Activated naive CD4-positive, alpha-beta T cell treated with anti-CD3 and anti-CD28 coated beads, Interleukin-2, amount 50 U/mL, for 24 hours (primary cell): ENCODE measurements at regions not wholly inside any gene's neighbourhood (a gene's known extent, or its start where the extent isn't known, plus 50 kb on each side); places are given as distances from the start of the nearest gene placed in this dataset.

ENCODE experiments used
- H3K27ac Mint-ChIP-seq: one replicate; pipeline ENCODE4 v1.8.0; 2021; ENCODE audit warnings: mild to moderate bottlenecking, mixed read lengths
- H3K27me3 Mint-ChIP-seq: one replicate; pipeline ENCODE4 v1.8.0; 2021; ENCODE audit warnings: mixed read lengths
- H3K36me3 Mint-ChIP-seq: one replicate; pipeline ENCODE4 v1.8.0; 2021; ENCODE audit warnings: mixed read lengths
- H3K4me1 Mint-ChIP-seq: one replicate; pipeline ENCODE4 v1.8.0; 2021; ENCODE audit warnings: mixed read lengths
- H3K4me3 Mint-ChIP-seq: one replicate; pipeline ENCODE4 v1.8.0; 2021; ENCODE audit warnings: mild to moderate bottlenecking, mixed read lengths
- H3K9me3 Mint-ChIP-seq: one replicate; pipeline ENCODE4 v1.8.0; 2021; ENCODE audit warnings: mixed read lengths

- no peak overlapping the region for H3K27ac Mint-ChIP-seq
Observed at GRCh38 chr13:62357887-62358645, 942.4 kb upstream of the PCDH20 start.

GRCh38 chr13:62356977-62357376 lies 941.3 kb upstream of the PCDH20 start:
- no peaks in the 10 kb centered on the region for H3K27me3 Mint-ChIP-seq

More at GRCh38 chr13:62357887-62358645, 942.4 kb upstream of the PCDH20 start:
- Mint-ChIP-seq H3K4me1 (no peaks in the 10 kb centered on the region), H3K36me3 (no peaks in the 10 kb centered on the region), H3K9me3 (peaks cover 10% of the 10 kb centered on the region), H3K27me3 (no peaks in the 10 kb centered on the region), H3K4me3 (no peak overlapping the region)

GRCh38 chr13:62337109-62337880 lies 921.6 kb upstream of the PCDH20 start:
- Mint-ChIP-seq H3K27ac (no peak overlapping the region), H3K4me3 (no peak overlapping the region), H3K27me3 (no peaks in the 10 kb centered on the region), H3K9me3 (peaks cover 8% of the 10 kb centered on the region), H3K36me3 (no peaks in the 10 kb centered on the region), H3K4me1 (no peaks in the 10 kb centered on the region)

More at GRCh38 chr13:62356977-62357376, 941.3 kb upstream of the PCDH20 start:
- H3K9me3 Mint-ChIP-seq, result peaks cover 10% of the 10 kb centered on the region
- H3K36me3 Mint-ChIP-seq, result no peaks in the 10 kb centered on the region
- no peak overlapping the region for H3K4me3 Mint-ChIP-seq
- H3K27ac Mint-ChIP-seq, result no peak overlapping the region
- no peaks in the 10 kb centered on the region for H3K4me1 Mint-ChIP-seq

- no peaks in the 10 kb centered on the region for H3K36me3 Mint-ChIP-seq
- H3K27me3 Mint-ChIP-seq, result no peaks in the 10 kb centered on the region
- H3K9me3 Mint-ChIP-seq, result peaks cover 10% of the 10 kb centered on the region
- H3K27ac Mint-ChIP-seq, result no peak overlapping the region
- no peak overlapping the region for H3K4me3 Mint-ChIP-seq
- no peaks in the 10 kb centered on the region for H3K4me1 Mint-ChIP-seq
Observed at GRCh38 chr13:62336507-62336906, 920.9 kb upstream of the PCDH20 start.

- Mint-ChIP-seq H3K9me3 (peaks cover 15% of the 10 kb centered on the region), H3K36me3 (no peaks in the 10 kb centered on the region), H3K4me3 (no peak overlapping the region), H3K4me1 (no peaks in the 10 kb centered on the region), H3K27me3 (no peaks in the 10 kb centered on the region), H3K27ac (no peak overlapping the region)
Observed at GRCh38 chr13:62333466-62333865, 917.8 kb upstream of the PCDH20 start.

- Mint-ChIP-seq H3K4me1 (no peaks in the 10 kb centered on the region), H3K4me3 (no peak overlapping the region), H3K36me3 (no peaks in the 10 kb centered on the region), H3K27ac (no peak overlapping the region), H3K9me3 (peaks cover 12% of the 10 kb centered on the region), H3K27me3 (no peaks in the 10 kb centered on the region)
Observed at GRCh38 chr13:62331384-62331783, 915.7 kb upstream of the PCDH20 start.

GRCh38 chr13:62327367-62327766 lies 911.7 kb upstream of the PCDH20 start:
- peaks cover 12% of the 10 kb centered on the region for H3K9me3 Mint-ChIP-seq
- no peaks in the 10 kb centered on the region for H3K27me3 Mint-ChIP-seq
- no peaks in the 10 kb centered on the region for H3K36me3 Mint-ChIP-seq
- H3K4me3 Mint-ChIP-seq, result no peak overlapping the region
- H3K27ac Mint-ChIP-seq, result no peak overlapping the region
- no peaks in the 10 kb centered on the region for H3K4me1 Mint-ChIP-seq

GRCh38 chr13:62324842-62325241 lies 909.2 kb upstream of the PCDH20 start:
- Mint-ChIP-seq H3K9me3 (peaks cover 5% of the 10 kb centered on the region), H3K4me3 (no peak overlapping the region), H3K27ac (no peak overlapping the region), H3K27me3 (no peaks in the 10 kb centered on the region), H3K36me3 (no peaks in the 10 kb centered on the region), H3K4me1 (no peaks in the 10 kb centered on the region)

- Mint-ChIP-seq H3K4me3 (no peak overlapping the region), H3K36me3 (no peaks in the 10 kb centered on the region), H3K27me3 (no peaks in the 10 kb centered on the region), H3K4me1 (no peaks in the 10 kb centered on the region), H3K27ac (no peak overlapping the region), H3K9me3 (no peaks in the 10 kb centered on the region)
Observed at GRCh38 chr13:62321895-62322294, 906.2 kb upstream of the PCDH20 start.

GRCh38 chr13:62321139-62321538 lies 905.5 kb upstream of the PCDH20 start:
- no peaks in the 10 kb centered on the region for H3K36me3 Mint-ChIP-seq
- H3K4me3 Mint-ChIP-seq, result no peak overlapping the region
- no peaks in the 10 kb centered on the region for H3K27me3 Mint-ChIP-seq
- no peaks in the 10 kb centered on the region for H3K9me3 Mint-ChIP-seq
- H3K4me1 Mint-ChIP-seq, result no peaks in the 10 kb centered on the region
- no peak overlapping the region for H3K27ac Mint-ChIP-seq

GRCh38 chr13:62320129-62321108 lies 904.8 kb upstream of the PCDH20 start:
- no peak overlapping the region for H3K27ac Mint-ChIP-seq
- no peaks in the 10 kb centered on the region for H3K9me3 Mint-ChIP-seq
- H3K36me3 Mint-ChIP-seq, result no peaks in the 10 kb centered on the region
- no peaks in the 10 kb centered on the region for H3K27me3 Mint-ChIP-seq
- no peaks in the 10 kb centered on the region for H3K4me1 Mint-ChIP-seq
- H3K4me3 Mint-ChIP-seq, result no peak overlapping the region

- peaks cover 5% of the 10 kb centered on the region for H3K9me3 Mint-ChIP-seq
- no peaks in the 10 kb centered on the region for H3K4me1 Mint-ChIP-seq
- no peaks in the 10 kb centered on the region for H3K27me3 Mint-ChIP-seq
- H3K4me3 Mint-ChIP-seq, result no peak overlapping the region
- no peaks in the 10 kb centered on the region for H3K36me3 Mint-ChIP-seq
- no peak overlapping the region for H3K27ac Mint-ChIP-seq
Observed at GRCh38 chr13:62309904-62310303, 894.3 kb upstream of the PCDH20 start.

- H3K36me3 Mint-ChIP-seq, result no peaks in the 10 kb centered on the region
- H3K27me3 Mint-ChIP-seq, result no peaks in the 10 kb centered on the region
Observed at GRCh38 chr13:62305756-62306155, 890.1 kb upstream of the PCDH20 start.

GRCh38 chr13:62302341-62302740 lies 886.7 kb upstream of the PCDH20 start:
- H3K4me1 Mint-ChIP-seq, result no peaks in the 10 kb centered on the region
- no peaks in the 10 kb centered on the region for H3K36me3 Mint-ChIP-seq
- H3K27me3 Mint-ChIP-seq, result no peaks in the 10 kb centered on the region
- no peak overlapping the region for H3K27ac Mint-ChIP-seq
- peaks cover 12% of the 10 kb centered on the region for H3K9me3 Mint-ChIP-seq
- no peak overlapping the region for H3K4me3 Mint-ChIP-seq

More at GRCh38 chr13:62305756-62306155, 890.1 kb upstream of the PCDH20 start:
- no peak overlapping the region for H3K4me3 Mint-ChIP-seq
- H3K27ac Mint-ChIP-seq, result no peak overlapping the region
- H3K4me1 Mint-ChIP-seq, result no peaks in the 10 kb centered on the region
- peaks cover 12% of the 10 kb centered on the region for H3K9me3 Mint-ChIP-seq

- Mint-ChIP-seq H3K9me3 (peaks cover 12% of the 10 kb centered on the region), H3K4me3 (no peak overlapping the region), H3K27me3 (no peaks in the 10 kb centered on the region), H3K36me3 (no peaks in the 10 kb centered on the region), H3K27ac (no peak overlapping the region), H3K4me1 (no peaks in the 10 kb centered on the region)
Observed at GRCh38 chr13:62299988-62300387, 884.3 kb upstream of the PCDH20 start.
